Trophoblast cell (in vitro differentiated cells and primary cell): ENCODE measurements at regions not wholly inside any gene's neighbourhood (a gene's known extent, or its start where the extent isn't known, plus 50 kb on each side); places are given as distances from the start of the nearest gene placed in this dataset.

Experiments used
- DNase-seq, 2 donors: peaks; one replicate each; pipeline ENCODE4 v3.0.0-alpha.2; 2016
- H2AFZ ChIP-seq: 2 replicates; pipeline ENCODE4 v1.6.1; 2013; ENCODE audit warnings: low read length, moderate library complexity, mild to moderate bottlenecking; ENCODE audit not compliant: insufficient read depth, poor library complexity
- H2AK5ac ChIP-seq: 2 replicates; pipeline ENCODE4 v1.6.1; 2013; ENCODE audit warnings: mild to moderate bottlenecking, low read length
- H2BK120ac ChIP-seq: 2 replicates; pipeline ENCODE4 v1.6.1; 2013; ENCODE audit warnings: low read length, mild to moderate bottlenecking, moderate library complexity; ENCODE audit not compliant: insufficient read depth, poor library complexity
- H2BK12ac ChIP-seq: 2 replicates; pipeline ENCODE4 v1.6.1; 2013; ENCODE audit warnings: mild to moderate bottlenecking, low read length, moderate library complexity
- H2BK5ac ChIP-seq: 2 replicates; pipeline ENCODE4 v1.6.1; 2013; ENCODE audit warnings: low read length, low read depth, moderate library complexity, mild to moderate bottlenecking; ENCODE audit not compliant: poor library complexity
- H3K14ac ChIP-seq: 2 replicates; pipeline ENCODE4 v1.6.1; 2013; ENCODE audit warnings: mild to moderate bottlenecking, low read length
- H3K18ac ChIP-seq: 2 replicates; pipeline ENCODE4 v1.6.1; 2013; ENCODE audit warnings: mild to moderate bottlenecking, low read length
- H3K23ac ChIP-seq: 2 replicates; pipeline ENCODE4 v1.6.1; 2013; ENCODE audit warnings: low read length
- H3K27ac ChIP-seq: 2 replicates; pipeline ENCODE4 v1.5.1; 2013; ENCODE audit warnings: low read depth, mild to moderate bottlenecking, inconsistent platforms, low read length, moderate library complexity
- H3K27me3 ChIP-seq: 2 replicates; pipeline ENCODE4 v1.6.1; 2013; ENCODE audit warnings: inconsistent platforms, mild to moderate bottlenecking, low read length, moderate library complexity; ENCODE audit not compliant: insufficient read depth
- H3K36me3 ChIP-seq, 2 experiments: 1 replicate in 1 of 2; 2 replicates in 1 of 2; pipeline ENCODE4 v1.6.1; 2013; ENCODE audit warnings: low read length in 2 of 2, mild to moderate bottlenecking in 2 of 2, moderate library complexity in 1 of 2; ENCODE audit not compliant: insufficient read depth in 2 of 2, control insufficient read depth in 1 of 2
- H3K4ac ChIP-seq: 2 replicates; pipeline ENCODE4 v1.6.1; 2013; ENCODE audit warnings: low read depth, mild to moderate bottlenecking, low read length, moderate library complexity
- H3K4me1 ChIP-seq, 2 experiments: 1 replicate in 1 of 2; 2 replicates in 1 of 2; pipeline ENCODE4 v1.6.1; 2013; ENCODE audit warnings: low read length in 2 of 2, mild to moderate bottlenecking in 2 of 2, moderate library complexity in 1 of 2; ENCODE audit not compliant: insufficient read depth in 2 of 2, control insufficient read depth in 1 of 2
- H3K4me2 ChIP-seq: 2 replicates; pipeline ENCODE4 v1.6.1; 2013; ENCODE audit warnings: inconsistent platforms, mild to moderate bottlenecking, low read length, moderate library complexity
- H3K4me3 ChIP-seq: 2 replicates; pipeline ENCODE4 v1.5.1; 2013; ENCODE audit warnings: mild to moderate bottlenecking, low read depth, low read length, inconsistent platforms
- H3K79me1 ChIP-seq: one replicate; pipeline ENCODE4 v1.6.1; 2013; ENCODE audit warnings: low read length
- H3K79me2 ChIP-seq: 2 replicates; pipeline ENCODE4 v1.6.1; 2013; ENCODE audit warnings: low read length, mild to moderate bottlenecking; ENCODE audit not compliant: control insufficient read depth, insufficient read depth, poor library complexity
- H3K9ac ChIP-seq: 2 replicates; pipeline ENCODE4 v1.6.1; 2013; ENCODE audit warnings: mild to moderate bottlenecking, low read length
- H3K9me3 ChIP-seq: 2 replicates; pipeline ENCODE4 v1.6.1; 2013; ENCODE audit warnings: low read depth, mild to moderate bottlenecking, control low read depth, inconsistent platforms, low read length; ENCODE audit not compliant: insufficient read depth
- H4K12ac ChIP-seq: 2 replicates; pipeline ENCODE4 v1.6.1; 2013; ENCODE audit warnings: low read depth, mild to moderate bottlenecking, low read length, moderate library complexity
- H4K8ac ChIP-seq: 2 replicates; pipeline ENCODE4 v1.6.1; 2013; ENCODE audit warnings: low read depth, mild to moderate bottlenecking, low read length, moderate library complexity
- H4K91ac ChIP-seq: one replicate; pipeline ENCODE4 v1.6.1; 2013; ENCODE audit warnings: low read depth, mild to moderate bottlenecking, low read length, moderate library complexity
- WGBS: extraction: QIAGEN DNeasy Blood & Tissue Kit; methylation state at CpG from one replicate; pipeline ENCODE4 v1.1.7; 2013; ENCODE audit warnings: missing lambda C conversion rate; ENCODE audit not compliant: insufficient read length, insufficient coverage; ENCODE audit errors: extremely low coverage; 5-methylcytosine and 5-hydroxymethylcytosine counted together

GRCh38 chr4:59598330-59598618 is 1601.9 kb upstream of the ADGRL3 start:
- H3K27me3 ChIP-seq, result no peaks in the 10 kb centered on the region
- no peak overlapping the region for H4K8ac ChIP-seq
- H3K4me3 ChIP-seq, result no peak overlapping the region
- H2AFZ ChIP-seq, result no peak overlapping the region
- H4K91ac ChIP-seq, result no peak overlapping the region
- H2AK5ac ChIP-seq, result no peak overlapping the region
- no peak overlapping the region for H2BK120ac ChIP-seq
- H3K9ac ChIP-seq, result no peak overlapping the region
- H3K14ac ChIP-seq, result no peak overlapping the region
- H3K4me2 ChIP-seq, result no peak overlapping the region
- no peaks in the 10 kb centered on the region for H3K79me2 ChIP-seq
- no CpG with 5 or more reads among the region's 1 CpG for WGBS
- H2BK12ac ChIP-seq, result no peak overlapping the region
- no peaks in the 10 kb centered on the region for H3K36me3 ChIP-seq
- H3K4ac ChIP-seq, result no peak overlapping the region
- no peaks in the 10 kb centered on the region for H3K79me1 ChIP-seq
- H2BK5ac ChIP-seq, result no peak overlapping the region
- no peak overlapping the region for H3K23ac ChIP-seq
- no peak overlapping the region for H3K27ac ChIP-seq
- no peaks in the 10 kb centered on the region for H3K9me3 ChIP-seq
- H4K12ac ChIP-seq, result no peak overlapping the region
- no peak overlapping the region for H3K18ac ChIP-seq
- no peak for DNase-seq
- no peaks in the 10 kb centered on the region for H3K4me1 ChIP-seq

GRCh38 chr4:59608466-59608865 is 1591.7 kb upstream of the ADGRL3 start:
- Histone ChIP-seq H2BK12ac (no peak overlapping the region), H2AFZ (no peak overlapping the region), H3K9me3 (no peaks in the 10 kb centered on the region), H3K27ac (no peak overlapping the region), H3K79me1 (no peaks in the 10 kb centered on the region), H3K79me2 (no peaks in the 10 kb centered on the region), H3K4me2 (no peak overlapping the region), H3K4me1 (no peaks in the 10 kb centered on the region), H3K9ac (no peak overlapping the region), H3K18ac (no peak overlapping the region), H4K8ac (no peak overlapping the region), H2AK5ac (no peak overlapping the region), H2BK120ac (no peak overlapping the region), H3K27me3 (no peaks in the 10 kb centered on the region), H4K91ac (no peak overlapping the region), H3K36me3 (no peaks in the 10 kb centered on the region), H3K4me3 (no peak overlapping the region), H3K14ac (no peak overlapping the region), H2BK5ac (no peak overlapping the region), H4K12ac (no peak overlapping the region), H3K4ac (no peak overlapping the region), H3K23ac (no peak overlapping the region)
- WGBS, result no CpG with 5 or more reads among the region's 1 CpG
- DNase-seq, result no peak

DNA sequence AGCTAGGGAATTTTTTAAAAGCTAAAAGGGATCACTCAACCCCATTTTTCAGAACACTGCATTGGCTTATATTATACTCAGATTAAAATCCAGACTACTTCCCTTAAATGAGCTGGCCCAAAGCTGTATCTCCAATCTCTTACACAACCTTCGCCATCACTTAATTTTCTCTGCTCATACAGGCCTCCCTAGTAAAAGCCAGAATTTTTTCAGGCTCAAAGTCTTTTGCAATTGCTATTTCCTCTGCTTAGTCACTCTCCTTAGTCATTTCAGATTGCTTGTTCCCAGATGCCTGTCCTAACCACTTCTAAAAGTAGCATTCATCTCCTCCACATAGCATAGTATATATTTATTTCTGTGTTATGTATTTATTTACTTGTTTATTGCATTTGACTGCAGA is 1587.9 kb upstream of the ADGRL3 start:
- H2BK5ac ChIP-seq, result no peak overlapping the region
- no peaks in the 10 kb centered on the region for H3K79me1 ChIP-seq
- H3K4me3 ChIP-seq, result no peak overlapping the region
- no peak overlapping the region for H2BK12ac ChIP-seq
- H3K9ac ChIP-seq, result no peak overlapping the region
- no peak overlapping the region for H4K12ac ChIP-seq
- no peaks in the 10 kb centered on the region for H3K79me2 ChIP-seq
- no peak overlapping the region for H3K4me2 ChIP-seq
- no peaks in the 10 kb centered on the region for H3K9me3 ChIP-seq
- no peak overlapping the region for H2BK120ac ChIP-seq
- no peak overlapping the region for H3K27ac ChIP-seq
- no peak overlapping the region for H3K4ac ChIP-seq
- DNase-seq, result peak in 1 of 2 donors; percentile 45
- H3K4me1 ChIP-seq, result no peaks in the 10 kb centered on the region
- H2AFZ ChIP-seq, result no peak overlapping the region
- whole genome bisulfite sequencing, result no CpG with 5 or more reads among the region's 1 CpG
- H3K27me3 ChIP-seq, result no peaks in the 10 kb centered on the region
- H4K91ac ChIP-seq, result no peak overlapping the region
- H3K14ac ChIP-seq, result no peak overlapping the region
- H3K23ac ChIP-seq, result no peak overlapping the region
- H4K8ac ChIP-seq, result no peak overlapping the region
- no peak overlapping the region for H2AK5ac ChIP-seq
- no peak overlapping the region for H3K18ac ChIP-seq
- no peaks in the 10 kb centered on the region for H3K36me3 ChIP-seq

- H3K4me1 ChIP-seq, result no peaks in the 10 kb centered on the region
- no peak overlapping the region for H2BK12ac ChIP-seq
- no peak overlapping the region for H3K18ac ChIP-seq
- no peaks in the 10 kb centered on the region for H3K36me3 ChIP-seq
- no peak overlapping the region for H3K14ac ChIP-seq
- no peak overlapping the region for H2AK5ac ChIP-seq
- H3K9ac ChIP-seq, result no peak overlapping the region
- H3K79me1 ChIP-seq, result no peaks in the 10 kb centered on the region
- no peak overlapping the region for H3K4ac ChIP-seq
- no peak for DNase-seq
- no peak overlapping the region for H4K12ac ChIP-seq
- no peak overlapping the region for H4K8ac ChIP-seq
- no peak overlapping the region for H4K91ac ChIP-seq
- no peak overlapping the region for H2AFZ ChIP-seq
- no peaks in the 10 kb centered on the region for H3K27me3 ChIP-seq
- H3K27ac ChIP-seq, result no peak overlapping the region
- no peaks in the 10 kb centered on the region for H3K9me3 ChIP-seq
- H2BK120ac ChIP-seq, result no peak overlapping the region
- H3K4me2 ChIP-seq, result no peak overlapping the region
- H2BK5ac ChIP-seq, result no peak overlapping the region
- no peak overlapping the region for H3K23ac ChIP-seq
- no peak overlapping the region for H3K4me3 ChIP-seq
- no peaks in the 10 kb centered on the region for H3K79me2 ChIP-seq
Observed at GRCh38 chr4:59615316-59615715, 1584.8 kb upstream of the ADGRL3 start.

GRCh38 chr4:59629348-59629747 is 1570.8 kb upstream of the ADGRL3 start:
- WGBS, result 100% methylated on average over 1 of the region's 1 CpG
- Histone ChIP-seq H3K79me2 (no peaks in the 10 kb centered on the region), H3K4me3 (no peak overlapping the region), H3K14ac (no peak overlapping the region), H4K8ac (no peak overlapping the region), H3K4ac (no peak overlapping the region), H3K4me1 (no peaks in the 10 kb centered on the region), H3K27ac (no peak overlapping the region), H2BK120ac (no peak overlapping the region), H4K12ac (no peak overlapping the region), H3K27me3 (no peaks in the 10 kb centered on the region), H3K9me3 (no peaks in the 10 kb centered on the region), H3K18ac (no peak overlapping the region), H3K36me3 (no peaks in the 10 kb centered on the region), H4K91ac (no peak overlapping the region), H3K4me2 (no peak overlapping the region), H2BK5ac (no peak overlapping the region), H3K9ac (no peak overlapping the region), H3K79me1 (no peaks in the 10 kb centered on the region), H2BK12ac (no peak overlapping the region), H2AK5ac (no peak overlapping the region), H3K23ac (no peak overlapping the region), H2AFZ (no peak overlapping the region)
- DNase-seq, result peak; percentile 14 to 78
